Keratinocyte (primary cell): ENCODE measurements at regions not wholly inside any gene's neighbourhood (a gene's known extent, or its start where the extent isn't known, plus 50 kb on each side); places are given as distances from the start of the nearest gene placed in this dataset.

Source experiments
- EZH2 ChIP-seq: IDR thresholded peaks from one replicate; pipeline ENCODE4 v1.6.1; 2012; ENCODE audit warnings: inconsistent platforms, mild to moderate bottlenecking, low read length, moderate library complexity
- TF ChIP-seq, protein P1 (sequence below), 3 experiments: IDR thresholded peaks in 1 of 3; conservative IDR thresholded peaks in 1 of 3; optimal IDR thresholded peaks in 1 of 3; 2 replicates in 2 of 3; 3 replicates in 1 of 3; pipeline versions ENCODE3 to v1.5.1; 2011; ENCODE audit warnings: low read length in 3 of 3, mild to moderate bottlenecking in 3 of 3, moderate library complexity in 2 of 3, control low read depth in 1 of 3, inconsistent platforms in 1 of 3; ENCODE audit not compliant: insufficient read depth in 2 of 3; ENCODE audit errors: extremely low read depth in 1 of 3

DNA sequence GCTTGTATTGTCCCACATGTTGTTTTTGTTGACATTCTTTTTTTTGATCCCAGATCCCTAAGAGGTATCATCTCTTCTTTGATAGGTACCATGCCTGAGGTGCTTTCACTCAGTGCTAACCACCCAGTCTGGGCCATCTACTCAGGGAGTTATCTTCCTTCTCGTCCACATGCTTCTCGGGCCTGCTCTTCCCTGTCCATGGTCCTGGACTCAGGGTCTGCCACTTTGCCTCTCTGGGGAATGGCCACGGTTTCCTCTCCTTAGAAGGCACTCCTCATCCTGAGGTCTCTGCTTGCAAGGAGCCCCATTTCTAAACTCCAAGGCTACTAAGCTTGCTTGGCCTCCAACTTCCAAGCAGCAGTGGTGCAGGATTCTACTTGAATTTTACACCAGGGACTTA lies 227.0 kb upstream of the NCAM1 start:
- TF ChIP-seq, protein P1, sequence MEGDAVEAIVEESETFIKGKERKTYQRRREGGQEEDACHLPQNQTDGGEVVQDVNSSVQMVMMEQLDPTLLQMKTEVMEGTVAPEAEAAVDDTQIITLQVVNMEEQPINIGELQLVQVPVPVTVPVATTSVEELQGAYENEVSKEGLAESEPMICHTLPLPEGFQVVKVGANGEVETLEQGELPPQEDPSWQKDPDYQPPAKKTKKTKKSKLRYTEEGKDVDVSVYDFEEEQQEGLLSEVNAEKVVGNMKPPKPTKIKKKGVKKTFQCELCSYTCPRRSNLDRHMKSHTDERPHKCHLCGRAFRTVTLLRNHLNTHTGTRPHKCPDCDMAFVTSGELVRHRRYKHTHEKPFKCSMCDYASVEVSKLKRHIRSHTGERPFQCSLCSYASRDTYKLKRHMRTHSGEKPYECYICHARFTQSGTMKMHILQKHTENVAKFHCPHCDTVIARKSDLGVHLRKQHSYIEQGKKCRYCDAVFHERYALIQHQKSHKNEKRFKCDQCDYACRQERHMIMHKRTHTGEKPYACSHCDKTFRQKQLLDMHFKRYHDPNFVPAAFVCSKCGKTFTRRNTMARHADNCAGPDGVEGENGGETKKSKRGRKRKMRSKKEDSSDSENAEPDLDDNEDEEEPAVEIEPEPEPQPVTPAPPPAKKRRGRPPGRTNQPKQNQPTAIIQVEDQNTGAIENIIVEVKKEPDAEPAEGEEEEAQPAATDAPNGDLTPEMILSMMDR (optimal IDR thresholded peaks at IDR 0.05 in 1 of 3, IDR thresholded peaks at IDR 0.05 in 1 of 3, conservative IDR thresholded peaks at IDR 0.05 in 1 of 3; ENCODE audit: extremely low read depth in 1 of 3, insufficient read depth in 2 of 3, low read length in 3 of 3), result no peak
- TF ChIP-seq EZH2, result no peak
